Duodenal mucosa (tissue), 2 donors: ENCODE measurements at regions not wholly inside any gene's neighbourhood (a gene's known extent, or its start where the extent isn't known, plus 50 kb on each side); places are given as distances from the start of the nearest gene placed in this dataset.

Source experiments
- H3K27ac ChIP-seq: one replicate; pipeline ENCODE4 v1.7.0; 2013; ENCODE audit warnings: low read depth, low read length
- H3K27me3 ChIP-seq, 2 donors: one replicate each; pipeline ENCODE4 v1.7.0; 2013; ENCODE audit warnings: low read length in 2 of 2, control low read depth in 1 of 2; ENCODE audit not compliant: insufficient read depth in 2 of 2, control insufficient read depth in 1 of 2
- H3K36me3 ChIP-seq, 2 donors: one replicate each; pipeline ENCODE4 v1.7.0; 2013; ENCODE audit warnings: low read length in 2 of 2, control low read depth in 1 of 2; ENCODE audit not compliant: insufficient read depth in 2 of 2, control insufficient read depth in 1 of 2
- H3K4me1 ChIP-seq, 2 donors: one replicate each; pipeline ENCODE4 v1.7.0; 2013; ENCODE audit warnings: low read length in 2 of 2, control low read depth in 1 of 2; ENCODE audit not compliant: insufficient read depth in 2 of 2, control insufficient read depth in 1 of 2
- H3K4me3 ChIP-seq, 2 donors: one replicate each; pipeline ENCODE4 v1.7.0; 2013; ENCODE audit warnings: low read length in 2 of 2, low read depth in 1 of 2
- H3K9ac ChIP-seq, 2 donors: one replicate each; pipeline ENCODE4 v1.7.0; 2013; ENCODE audit warnings: low read length in 2 of 2, low read depth in 1 of 2
- H3K9me3 ChIP-seq, 2 donors: one replicate each; pipeline ENCODE4 v1.7.0; 2013; ENCODE audit warnings: low read length in 2 of 2, control low read depth in 1 of 2; ENCODE audit not compliant: control insufficient read depth in 1 of 2

DNA sequence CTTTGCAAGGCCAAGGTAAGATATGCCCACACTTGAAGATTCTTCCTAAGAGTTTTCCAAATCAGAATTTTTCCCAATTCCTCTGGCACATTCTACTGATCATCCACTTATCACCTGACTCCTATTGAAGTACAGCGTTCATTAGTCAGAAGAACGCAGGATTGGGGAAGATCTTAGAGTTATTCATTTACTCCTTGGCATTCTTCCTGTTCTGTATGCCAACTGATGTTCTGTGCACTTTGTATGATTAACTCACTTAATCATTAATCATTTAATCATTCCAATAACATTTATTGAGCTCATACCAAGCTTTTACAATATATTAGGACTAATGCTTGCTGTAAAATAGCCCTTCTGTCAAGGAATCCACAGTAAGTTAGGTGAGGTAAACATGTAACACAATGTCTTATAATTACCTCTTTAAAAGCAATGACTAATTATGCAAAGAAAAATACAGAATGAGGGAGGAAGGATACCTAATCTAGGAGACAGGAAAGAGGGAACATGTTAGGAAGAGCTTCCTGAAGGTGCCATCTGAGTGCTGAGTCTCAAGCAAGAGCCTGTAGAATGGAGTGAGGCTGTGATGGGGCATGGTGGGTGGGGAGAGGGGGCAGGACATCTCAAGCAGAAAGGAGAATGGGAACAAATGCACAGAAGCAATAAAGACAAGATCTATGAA, 71.1 kb upstream of the DPT start:
- no peak overlapping the region for H3K9ac ChIP-seq
- no peaks in the 10 kb centered on the region for H3K36me3 ChIP-seq
- H3K4me3 ChIP-seq = no peak overlapping the region
- no peaks in the 10 kb centered on the region for H3K9me3 ChIP-seq
- H3K4me1 ChIP-seq = peaks cover 12 to 47% of the 10 kb centered on the region in 2 donors
- no peak overlapping the region for H3K27ac ChIP-seq
- no peaks in the 10 kb centered on the region for H3K27me3 ChIP-seq

DNA sequence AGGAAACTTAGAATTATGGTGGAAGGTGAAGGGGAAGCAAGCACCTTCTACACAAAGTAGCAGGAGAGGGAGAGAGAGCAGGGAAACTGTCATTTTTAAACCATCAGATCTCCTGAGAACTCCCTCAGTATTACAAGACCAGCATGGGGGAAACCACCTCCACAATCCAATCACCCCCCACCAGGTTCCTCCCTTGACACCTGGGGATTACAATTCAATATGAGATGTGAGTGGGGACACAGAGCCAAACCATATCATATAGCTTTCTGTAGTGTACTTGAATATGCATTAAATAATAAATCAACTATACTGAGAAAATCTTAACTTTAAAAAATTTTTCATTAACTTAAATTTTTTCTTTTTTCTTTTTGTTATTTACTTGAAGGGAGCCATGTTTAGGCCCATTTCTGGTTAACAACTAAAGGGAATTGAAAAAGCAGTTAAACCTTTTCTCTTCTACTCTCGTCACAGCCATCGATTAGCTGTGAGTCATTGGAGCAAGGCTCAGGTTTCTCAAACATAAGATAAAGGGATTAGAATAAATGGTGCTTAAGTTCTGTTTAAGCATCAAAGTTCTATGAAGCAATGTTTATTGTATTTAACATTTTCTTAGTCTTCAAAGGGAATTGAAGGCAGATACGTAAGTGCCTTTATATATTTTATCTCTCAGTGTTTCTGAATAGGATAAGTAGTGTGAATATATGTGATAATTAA, 72.2 kb upstream of the DPT start:
- Histone ChIP-seq H3K9me3 (no peaks in the 10 kb centered on the region), H3K27ac (no peak overlapping the region), H3K9ac (no peak overlapping the region), H3K27me3 (no peaks in the 10 kb centered on the region), H3K36me3 (no peaks in the 10 kb centered on the region), H3K4me3 (no peak overlapping the region), H3K4me1 (peaks cover 12 to 47% of the 10 kb centered on the region in 2 donors)

DNA sequence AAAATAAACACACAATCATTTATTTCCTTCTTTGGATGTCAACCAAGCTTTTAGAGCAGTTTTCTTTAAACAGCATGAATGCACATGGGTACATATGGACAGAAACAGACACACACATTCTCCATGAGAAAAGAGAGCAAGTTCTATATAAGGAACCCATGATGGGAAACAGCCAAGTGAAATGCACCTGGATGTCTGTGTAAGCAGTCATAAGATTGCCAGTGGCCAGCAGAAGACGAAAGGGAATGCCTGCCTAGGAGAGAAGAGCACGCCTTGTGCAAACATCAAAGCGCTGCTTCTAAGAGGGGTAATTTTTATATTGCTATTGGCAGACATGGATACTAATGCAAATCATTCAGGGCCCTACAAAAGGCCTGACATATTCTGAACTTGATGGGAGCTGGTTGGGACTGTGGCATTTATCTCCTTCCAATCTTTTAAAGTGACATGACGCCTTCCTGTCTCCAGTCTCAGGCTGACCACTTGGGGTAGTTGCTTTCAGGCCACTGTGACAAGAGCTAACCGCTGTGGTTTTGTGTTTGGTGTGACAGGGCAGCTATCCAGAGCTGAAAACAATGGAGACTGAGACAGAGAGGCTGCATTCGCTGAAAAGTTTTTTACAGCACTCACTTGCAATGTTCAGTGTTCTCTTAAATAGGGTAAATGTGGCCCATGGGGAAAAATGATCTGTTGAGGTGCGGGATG, 75.0 kb upstream of the DPT start:
- Histone ChIP-seq H3K27me3 (no peaks in the 10 kb centered on the region), H3K4me3 (no peak overlapping the region), H3K4me1 (peaks cover 12 to 51% of the 10 kb centered on the region in 2 donors), H3K36me3 (no peaks in the 10 kb centered on the region), H3K9me3 (no peaks in the 10 kb centered on the region), H3K9ac (no peak overlapping the region), H3K27ac (no peak overlapping the region)

DNA sequence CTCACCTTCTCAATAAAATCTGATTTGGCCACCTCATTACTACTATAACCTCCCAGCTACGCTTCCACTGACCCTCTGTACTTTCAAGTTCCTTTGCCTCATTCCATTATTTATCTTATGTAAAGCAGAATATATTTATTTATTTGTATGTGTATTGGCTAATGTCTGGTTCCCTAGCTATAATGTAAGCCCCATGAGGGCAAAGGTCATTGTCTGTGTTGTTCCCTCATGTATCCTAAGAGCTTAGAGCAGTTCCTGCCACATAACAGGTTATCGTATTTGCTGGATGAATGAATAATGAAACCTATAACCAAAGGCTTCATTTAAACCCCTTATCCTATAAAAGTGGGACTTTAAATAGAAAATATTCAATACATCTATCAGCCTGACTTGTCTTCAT, 77.9 kb upstream of the DPT start:
- H3K9me3 ChIP-seq = no peaks in the 10 kb centered on the region
- no peak overlapping the region for H3K27ac ChIP-seq
- no peaks in the 10 kb centered on the region for H3K36me3 ChIP-seq
- H3K9ac ChIP-seq = no peak overlapping the region
- H3K4me3 ChIP-seq = no peak overlapping the region
- peaks cover 3 to 31% of the 10 kb centered on the region in 2 donors for H3K4me1 ChIP-seq
- H3K27me3 ChIP-seq = no peaks in the 10 kb centered on the region

DNA sequence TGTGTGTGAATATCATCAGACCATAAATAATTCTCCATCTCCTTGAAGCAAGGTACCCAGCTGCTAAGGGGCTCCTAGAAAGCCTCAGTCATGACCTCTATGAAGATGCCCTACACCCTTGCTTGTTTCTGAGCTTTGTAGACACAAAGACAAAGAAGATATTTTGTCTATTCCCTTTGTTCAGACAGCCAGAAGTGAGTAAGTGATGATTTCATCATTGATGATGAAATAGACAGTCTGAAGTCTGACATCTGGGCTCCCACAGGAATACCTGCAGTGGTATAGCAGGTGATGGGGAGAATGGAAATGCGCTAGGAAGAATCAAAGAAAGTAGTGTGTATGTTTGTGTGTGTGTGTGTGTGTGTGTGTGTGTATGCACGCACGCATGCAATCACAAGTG, 82.2 kb upstream of the DPT start:
- Histone ChIP-seq H3K4me3 (no peak overlapping the region), H3K27ac (no peak overlapping the region), H3K4me1 (peaks cover 0 to 4% of the 10 kb centered on the region in 2 donors), H3K9ac (no peak overlapping the region), H3K27me3 (no peaks in the 10 kb centered on the region), H3K36me3 (no peaks in the 10 kb centered on the region), H3K9me3 (no peaks in the 10 kb centered on the region)

DNA sequence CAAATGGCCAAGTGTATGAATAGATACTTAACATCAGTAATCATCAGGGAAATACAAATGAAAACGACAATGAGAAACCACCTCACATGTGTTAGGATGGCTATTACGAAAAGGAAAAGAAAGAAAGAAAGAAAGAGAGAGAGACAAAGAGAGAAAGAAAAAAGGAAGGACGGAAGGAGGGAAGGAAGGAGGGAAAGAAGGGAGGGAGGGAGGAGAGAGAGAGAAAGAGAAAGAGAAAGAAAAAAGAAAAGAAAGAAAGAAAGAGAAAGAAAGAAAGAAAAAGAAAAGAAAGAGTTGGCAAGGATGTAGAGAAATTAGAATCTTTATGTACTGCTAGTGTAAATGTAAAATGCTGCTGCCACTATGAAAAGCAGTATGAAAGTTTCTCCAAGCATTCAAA, 90.7 kb upstream of the DPT start:
- Histone ChIP-seq H3K27me3 (no peaks in the 10 kb centered on the region), H3K9ac (no peak overlapping the region), H3K27ac (no peak overlapping the region), H3K4me3 (no peak overlapping the region), H3K36me3 (no peaks in the 10 kb centered on the region), H3K4me1 (no peaks in the 10 kb centered on the region), H3K9me3 (no peaks in the 10 kb centered on the region)

DNA sequence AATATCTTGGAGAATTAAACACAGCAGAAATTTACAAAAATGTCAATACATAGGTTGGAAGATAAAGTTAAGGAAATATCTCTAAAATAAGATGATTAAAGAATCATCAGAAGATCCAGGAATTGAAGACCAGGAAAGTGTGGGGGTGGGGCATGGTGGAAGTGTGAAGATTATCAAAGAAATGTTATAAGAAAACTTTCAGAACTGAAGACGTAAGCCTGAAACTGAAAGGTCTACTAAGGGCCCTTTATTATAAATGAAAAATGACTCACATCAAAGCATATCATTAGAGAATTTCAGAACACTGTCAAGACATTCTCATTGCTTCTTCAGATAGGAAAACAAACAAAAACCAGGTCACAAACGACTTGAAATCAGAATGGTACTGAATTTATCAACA, 92.4 kb upstream of the DPT start:
- no peaks in the 10 kb centered on the region for H3K36me3 ChIP-seq
- H3K27ac ChIP-seq = no peak overlapping the region
- no peak overlapping the region for H3K4me3 ChIP-seq
- no peak overlapping the region for H3K9ac ChIP-seq
- no peaks in the 10 kb centered on the region for H3K27me3 ChIP-seq
- H3K9me3 ChIP-seq = no peaks in the 10 kb centered on the region
- H3K4me1 ChIP-seq = no peaks in the 10 kb centered on the region

DNA sequence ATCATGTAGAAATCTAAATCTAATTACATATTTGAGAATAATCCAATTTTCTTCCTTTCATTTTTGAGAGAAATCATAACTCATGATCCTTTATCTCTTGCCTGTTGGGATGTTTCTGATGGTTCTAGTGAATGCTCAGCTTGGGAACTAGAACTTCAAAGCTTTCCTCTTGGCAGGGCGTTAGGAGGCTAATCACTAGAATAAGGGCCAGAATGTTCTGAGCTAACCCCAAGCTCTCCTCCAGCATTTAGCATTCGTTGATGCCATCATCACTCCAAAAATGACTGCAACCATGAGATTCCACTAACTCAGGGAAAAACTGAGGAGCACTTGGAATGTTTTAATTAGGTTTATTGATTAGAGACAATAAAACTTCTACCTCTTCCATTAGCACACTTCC, 93.9 kb upstream of the DPT start:
- H3K9ac ChIP-seq = no peak overlapping the region
- H3K9me3 ChIP-seq = no peaks in the 10 kb centered on the region
- no peak overlapping the region for H3K4me3 ChIP-seq
- no peaks in the 10 kb centered on the region for H3K27me3 ChIP-seq
- no peak overlapping the region for H3K27ac ChIP-seq
- no peaks in the 10 kb centered on the region for H3K36me3 ChIP-seq
- H3K4me1 ChIP-seq = no peaks in the 10 kb centered on the region

DNA sequence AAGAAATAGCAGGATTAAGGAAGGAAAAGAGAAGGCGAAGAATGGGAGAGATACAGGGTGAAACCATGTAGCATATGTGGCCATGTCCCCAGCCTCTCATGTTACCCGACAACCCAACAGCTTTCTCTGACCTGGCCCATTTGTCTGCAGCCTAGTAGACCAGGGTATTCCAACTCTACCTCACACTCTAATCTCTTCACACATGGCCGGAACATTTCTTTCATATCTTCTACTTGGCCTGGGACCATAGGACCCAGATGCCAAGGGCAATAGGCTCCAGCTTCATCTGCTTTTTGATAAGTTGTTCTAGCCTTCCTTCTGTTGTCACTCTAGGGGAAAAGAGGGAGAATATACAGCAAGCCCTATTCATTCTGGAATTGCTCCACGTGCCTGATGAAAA, 95.0 kb upstream of the DPT start:
- Histone ChIP-seq H3K36me3 (no peaks in the 10 kb centered on the region), H3K4me3 (no peak overlapping the region), H3K27me3 (no peaks in the 10 kb centered on the region), H3K9ac (no peak overlapping the region), H3K9me3 (no peaks in the 10 kb centered on the region), H3K4me1 (no peaks in the 10 kb centered on the region), H3K27ac (no peak overlapping the region)

DNA sequence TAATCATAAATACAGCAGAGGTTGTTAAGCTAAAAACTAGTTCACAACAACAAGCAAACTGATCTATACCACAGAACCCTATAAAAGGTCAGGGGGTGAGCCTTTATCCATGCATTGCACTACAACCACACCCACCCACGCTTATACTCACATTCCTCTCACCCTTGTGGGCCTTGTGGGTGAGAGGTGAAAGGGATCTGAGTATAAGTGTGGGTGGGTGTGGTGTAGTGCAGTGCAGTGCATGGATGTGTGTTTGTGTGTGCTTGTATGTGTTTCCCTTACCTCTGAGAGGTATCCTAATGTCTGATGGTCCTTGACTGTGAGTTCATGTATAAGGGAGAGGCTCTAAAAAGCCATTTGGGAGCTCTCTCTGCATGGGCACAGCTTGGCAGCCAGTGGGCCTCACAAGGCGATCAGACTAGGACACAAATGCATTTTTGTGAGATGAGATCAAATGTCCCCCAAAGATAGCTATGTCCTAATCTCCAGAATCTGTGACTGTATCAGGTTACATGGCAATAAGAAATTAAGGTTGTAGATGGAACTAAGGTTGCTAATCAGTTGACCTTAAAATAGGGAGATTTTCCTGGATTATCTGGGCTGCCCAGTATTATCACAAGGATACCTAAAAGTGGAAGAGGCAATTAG, 95.5 kb upstream of the DPT start:
- H3K9me3 ChIP-seq = no peaks in the 10 kb centered on the region
- no peak overlapping the region for H3K9ac ChIP-seq
- no peaks in the 10 kb centered on the region for H3K36me3 ChIP-seq
- no peak overlapping the region for H3K4me3 ChIP-seq
- H3K4me1 ChIP-seq = no peaks in the 10 kb centered on the region
- H3K27me3 ChIP-seq = no peaks in the 10 kb centered on the region
- H3K27ac ChIP-seq = no peak overlapping the region
